ENCODE measurements at regions not wholly inside any gene's neighbourhood (a gene's known extent, or its start where the extent isn't known, plus 50 kb on each side); places are given as distances from the start of the nearest gene placed in this dataset.
A peak's percentile ranks its signal among the peaks of the same experiment; 100 is the strongest.
"Not testable (repeated sequence)": the region's sequence is repeated elsewhere in the genome, so short reads cannot be mapped to it uniquely, and the experiment has no call there.

GRCh38 chr7:149704507-149704906 is 68.9 kb downstream of the ZNF467 start:
- no peak for DNase-seq
- CTCF ChIA-PET, result interaction anchor here (0.5 kb wide), 1 partner anchor 35 kb away, joined by 4 read pairs; no protein-coding TSS in a partner anchor
- Histone ChIP-seq H3K79me2 (ENCODE audit: low read depth) (no peaks in the 10 kb centered on the region), H3K27ac (no peak overlapping the region), H3K4me1 (replicated peaks; ENCODE audit: insufficient read depth) (no peaks in the 10 kb centered on the region), H4K20me1 (ENCODE audit: insufficient read depth) (no peaks in the 10 kb centered on the region), H3K27me3 (ENCODE audit: insufficient read depth, low read depth) (no peaks in the 10 kb centered on the region), H3K9me3 (ENCODE audit: insufficient read depth, low read depth) (peaks cover 6% of the 10 kb centered on the region; the same call in 1 of the 2 replicates), H3F3A (ENCODE audit: insufficient read depth, low read depth) (no peaks in the 10 kb centered on the region), H3K4me3 (no peak overlapping the region), H3K36me3 (ENCODE audit: low read depth) (no peaks in the 10 kb centered on the region), H3K4me2 (no peak overlapping the region), H3K9me2 (ENCODE audit: insufficient read depth) (no peaks in the 10 kb centered on the region; the same call in 1 of the 2 replicates), H2AFZ (no peak overlapping the region)
- intact Hi-C loops (cut with micrococcal nuclease; ENCODE audit: unreplicated experiment), result no loop called here
- no TSS peak for BruUV-seq (replicated peaks)
- TF ChIP-seq EZH2 (IDR thresholded peaks at IDR 0.05; ENCODE audit: low read depth) (no peak), CTCF (conservative IDR thresholded peaks at IDR 0.05) (no peak)
- POLR2A ChIA-PET (ENCODE audit: unreplicated experiment), result no interaction called here

DNA sequence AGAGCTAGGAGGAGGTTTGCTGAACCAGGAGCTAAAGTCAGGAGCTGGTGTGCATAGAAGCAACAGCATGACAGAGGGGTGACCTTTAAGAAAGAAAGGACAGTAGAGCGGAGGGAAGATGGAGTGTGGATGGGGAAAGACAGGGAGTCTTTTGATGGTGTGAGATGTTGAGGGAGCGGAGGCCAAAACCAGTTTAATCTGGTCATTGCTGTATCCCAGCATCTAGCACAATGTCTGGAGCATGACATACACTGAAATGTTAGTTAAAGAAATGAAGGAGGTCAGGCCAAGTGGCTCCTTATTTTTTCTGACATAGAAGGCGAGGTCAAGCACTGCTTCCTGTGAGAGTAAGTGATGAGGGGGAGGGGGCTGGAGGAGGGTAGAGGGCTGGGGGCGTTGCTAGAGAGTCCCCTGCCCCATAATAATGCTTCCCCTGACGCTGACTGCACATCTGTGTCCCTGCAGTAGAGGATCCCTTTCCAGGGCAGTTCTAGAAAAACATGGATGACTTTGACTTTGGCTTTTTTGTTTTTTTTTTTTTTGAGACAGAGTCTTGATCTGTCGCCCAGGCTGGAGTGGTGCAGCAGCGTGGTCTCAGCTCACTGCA is 70.2 kb downstream of the ZNF467 start:
- POLR2A ChIA-PET (ENCODE audit: unreplicated experiment), result no interaction called here
- intact Hi-C loops (cut with micrococcal nuclease; ENCODE audit: unreplicated experiment), result no loop called here
- CTCF ChIA-PET, result no interaction called here

DNA sequence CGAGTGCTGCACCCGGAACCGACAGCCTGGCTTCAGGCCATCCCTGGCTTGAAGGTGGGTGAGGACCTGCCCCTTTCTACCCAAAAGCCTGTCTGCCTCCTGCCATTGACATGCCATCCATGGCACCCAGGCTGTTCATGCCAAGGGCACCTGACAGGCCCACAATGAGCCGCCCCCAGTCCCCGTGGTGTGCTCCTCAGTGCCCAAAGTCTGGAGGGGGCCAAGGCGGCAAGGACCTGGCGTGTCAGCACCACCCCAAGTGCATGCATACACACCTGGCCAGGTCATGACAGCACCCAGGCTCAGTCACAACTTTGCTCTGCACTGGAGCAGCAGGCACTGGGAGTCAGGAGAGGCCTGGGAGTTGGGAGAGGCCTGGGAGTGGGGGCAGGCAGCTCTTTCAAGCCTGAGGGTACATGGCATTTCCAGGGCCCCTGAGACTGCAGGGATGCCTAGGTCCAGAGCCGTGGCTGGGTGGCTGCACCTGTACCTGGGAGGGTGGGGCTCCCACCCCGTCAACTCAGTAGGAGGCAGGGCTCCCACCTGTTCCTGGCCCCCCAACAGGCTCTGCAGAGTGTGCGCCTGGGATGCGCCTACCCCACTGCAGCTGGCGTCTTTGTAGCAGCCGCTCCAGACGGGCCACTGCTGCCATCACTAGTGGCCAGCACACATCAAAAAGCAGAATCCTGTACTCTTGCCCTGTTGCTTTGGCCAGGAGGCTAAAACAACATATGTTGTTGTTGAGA is 71.7 kb downstream of the ZNF467 start:
- H3K79me2 ChIP-seq (ENCODE audit: low read depth), result no peaks in the 10 kb centered on the region
- H3K9me2 ChIP-seq (ENCODE audit: insufficient read depth), result no peaks in the 10 kb centered on the region; the same call in 1 of the 2 replicates
- H4K20me1 ChIP-seq (ENCODE audit: insufficient read depth), result no peaks in the 10 kb centered on the region
- no peak overlapping the region for H3K4me3 ChIP-seq
- no peak overlapping the region for H2AFZ ChIP-seq
- CTCF ChIA-PET, result no interaction called here
- H3F3A ChIP-seq (ENCODE audit: insufficient read depth, low read depth), result 0 out of 2 replicates have a peak, but pooled peaks cover 3% of the 10 kb centered on the region
- DNase-seq, result no peak
- H3K4me2 ChIP-seq, result no peak overlapping the region
- H3K9me3 ChIP-seq (ENCODE audit: insufficient read depth, low read depth), result peaks cover 10% of the 10 kb centered on the region; the same call in 1 of the 2 replicates
- H3K4me1 ChIP-seq (replicated peaks; ENCODE audit: insufficient read depth), result no peaks in the 10 kb centered on the region
- POLR2A ChIA-PET (ENCODE audit: unreplicated experiment), result no interaction called here
- no peak overlapping the region for H3K27ac ChIP-seq
- 0 out of 2 replicates have a peak, but pooled peaks cover 5% of the 10 kb centered on the region for H3K27me3 ChIP-seq (ENCODE audit: insufficient read depth, low read depth)
- TF ChIP-seq CTCF (conservative IDR thresholded peaks at IDR 0.05) (no peak), EZH2 (IDR thresholded peaks at IDR 0.05; ENCODE audit: low read depth) (no peak)
- H3K36me3 ChIP-seq (ENCODE audit: low read depth), result no peaks in the 10 kb centered on the region
- no TSS peak for BruUV-seq (replicated peaks)
- intact Hi-C loops (cut with micrococcal nuclease; ENCODE audit: unreplicated experiment), result no loop called here

More for the DNA sequence above, 70.2 kb downstream of the ZNF467 start:
- no peak overlapping the region for H3K27ac ChIP-seq
- peaks cover 6% of the 10 kb centered on the region for H3K9me3 ChIP-seq (ENCODE audit: insufficient read depth, low read depth)
- H3K4me1 ChIP-seq (replicated peaks; ENCODE audit: insufficient read depth), result no peaks in the 10 kb centered on the region
- no TSS peak for BruUV-seq (replicated peaks)
- no peaks in the 10 kb centered on the region; the same call in 1 of the 2 replicates for H3K9me2 ChIP-seq (ENCODE audit: insufficient read depth)
- no peak overlapping the region for H3K4me2 ChIP-seq
- H3K79me2 ChIP-seq (ENCODE audit: low read depth), result no peaks in the 10 kb centered on the region
- TF ChIP-seq EZH2 (IDR thresholded peaks at IDR 0.05; ENCODE audit: low read depth), result no peak
- H4K20me1 ChIP-seq (ENCODE audit: insufficient read depth), result no peaks in the 10 kb centered on the region
- H3F3A ChIP-seq (ENCODE audit: insufficient read depth, low read depth), result 0 out of 2 replicates have a peak, but pooled peaks cover 2% of the 10 kb centered on the region
- H3K27me3 ChIP-seq (ENCODE audit: insufficient read depth, low read depth), result 0 out of 2 replicates have a peak, but pooled peaks cover 5% of the 10 kb centered on the region
- no peak overlapping the region for H2AFZ ChIP-seq
- no peaks in the 10 kb centered on the region for H3K36me3 ChIP-seq (ENCODE audit: low read depth)
- no peak overlapping the region for H3K4me3 ChIP-seq
- DNase-seq, result no peak

DNA sequence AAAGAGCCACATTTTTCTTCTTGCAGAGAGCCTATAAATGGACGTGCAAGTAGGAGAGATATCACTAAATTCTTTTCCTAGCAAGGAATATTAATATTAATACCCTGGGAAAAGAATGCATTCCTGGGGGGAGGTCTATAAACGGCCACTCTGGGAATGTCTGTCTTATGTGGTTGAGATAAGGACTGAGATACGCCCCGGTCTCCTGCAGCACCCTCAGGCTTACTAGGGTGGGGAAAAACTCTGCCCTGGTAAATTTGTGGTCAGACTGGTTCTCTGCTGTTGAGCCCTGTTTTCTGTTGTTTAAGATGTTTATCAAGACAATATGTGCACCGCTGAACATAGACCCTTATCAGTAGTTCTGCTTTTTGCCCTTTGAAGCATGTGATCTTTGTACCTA is 75.6 kb downstream of the ZNF467 start:
- H3K9me2 ChIP-seq (ENCODE audit: insufficient read depth); BruUV-seq (replicated peaks); H3K9me3 ChIP-seq (ENCODE audit: insufficient read depth, low read depth); H3K4me3 ChIP-seq; CTCF ChIA-PET; H3K4me1 ChIP-seq (replicated peaks; ENCODE audit: insufficient read depth); H3F3A ChIP-seq (ENCODE audit: insufficient read depth, low read depth); H3K36me3 ChIP-seq (ENCODE audit: low read depth); H3K27ac ChIP-seq; intact Hi-C loops (cut with micrococcal nuclease; ENCODE audit: unreplicated experiment); H3K79me2 ChIP-seq (ENCODE audit: low read depth); H3K27me3 ChIP-seq (ENCODE audit: insufficient read depth, low read depth); H4K20me1 ChIP-seq (ENCODE audit: insufficient read depth); POLR2A ChIA-PET (ENCODE audit: unreplicated experiment); H2AFZ ChIP-seq; H3K4me2 ChIP-seq: not testable (repeated sequence)
- DNase-seq, result peak in 1 of 2 experiments; percentile 44
